ENCODE measurements at regions not wholly inside any gene's neighbourhood (a gene's known extent, or its start where the extent isn't known, plus 50 kb on each side); places are given as distances from the start of the nearest gene placed in this dataset.
A peak's percentile ranks its signal among the peaks of the same experiment; 100 is the strongest.

- DNase-seq = no peak
Measured at GRCh38 chr1:54497338-54497737, 50.7 kb upstream of the ACOT11 start.

GRCh38 chr1:54495954-54496353 is 52.1 kb upstream of the ACOT11 start:
- no peak for DNase-seq

GRCh38 chr1:54493608-54494007 is 54.4 kb upstream of the ACOT11 start:
- DNase-seq = no peak

- peak; percentile 56 for DNase-seq
Measured at GRCh38 chr1:54490361-54491248, 57.4 kb upstream of the ACOT11 start.

GRCh38 chr1:54489627-54490250 is 58.3 kb upstream of the ACOT11 start:
- peak; percentile 26 for DNase-seq

GRCh38 chr1:54488779-54489626 is 59.0 kb upstream of the ACOT11 start:
- peak; percentile 79 for DNase-seq

GRCh38 chr1:54488065-54488750 is 59.8 kb upstream of the ACOT11 start:
- peak; percentile 88 for DNase-seq

- DNase-seq = peak; percentile 34
Measured at GRCh38 chr1:54487571-54488050, 60.4 kb upstream of the ACOT11 start.

- DNase-seq = peak; percentile 40
Measured at GRCh38 chr1:54486907-54487306, 61.1 kb upstream of the ACOT11 start.

GRCh38 chr1:54485416-54485815 is 62.6 kb upstream of the ACOT11 start:
- no peak for DNase-seq

- DNase-seq = no peak
Measured at GRCh38 chr1:54483875-54484437, 64.1 kb upstream of the ACOT11 start.

GRCh38 chr1:54481201-54481884 is 66.7 kb upstream of the ACOT11 start:
- no peak for DNase-seq

GRCh38 chr1:54480525-54480848 is 67.5 kb upstream of the ACOT11 start:
- DNase-seq = peak; percentile 64

GRCh38 chr1:54479841-54480524 is 68.0 kb upstream of the ACOT11 start:
- no peak for DNase-seq

- no peak for DNase-seq
Measured at GRCh38 chr1:54479251-54479650, 68.8 kb upstream of the ACOT11 start.

GRCh38 chr1:54477153-54477561 is 70.9 kb upstream of the ACOT11 start:
- DNase-seq = peak; percentile 34

GRCh38 chr1:54476530-54477109 is 70.4 kb upstream of the SSBP3 start:
- DNase-seq = no peak

GRCh38 chr1:54475946-54476516 is 69.8 kb upstream of the SSBP3 start:
- DNase-seq = peak; percentile 30

- DNase-seq = peak; percentile 79
Measured at GRCh38 chr1:54475357-54475881, 69.2 kb upstream of the SSBP3 start.
